ENCODE measurements at regions not wholly inside any gene's neighbourhood (a gene's known extent, or its start where the extent isn't known, plus 50 kb on each side); places are given as distances from the start of the nearest gene placed in this dataset.
A peak's percentile ranks its signal among the peaks of the same experiment; 100 is the strongest.

DNA sequence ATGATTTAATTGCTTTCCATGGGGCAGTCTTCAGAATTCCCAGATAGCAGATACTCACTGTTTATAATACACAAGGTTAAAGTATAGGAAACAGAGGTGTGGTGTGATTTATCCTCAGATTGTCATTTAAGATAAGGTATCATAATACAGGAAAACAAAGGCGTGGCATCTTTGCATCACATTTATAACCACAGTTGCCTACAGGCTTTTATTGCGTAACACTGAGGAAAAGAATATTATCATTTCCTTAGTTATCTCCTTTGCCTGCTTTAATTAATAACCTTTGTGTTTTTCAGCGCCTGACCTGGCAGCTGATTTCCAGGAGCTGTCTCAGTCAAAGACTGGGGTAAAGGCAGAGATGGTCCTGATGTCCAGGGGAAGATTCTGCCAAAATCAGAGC is 68.8 kb downstream of the SSX7 start:
- TF ChIP-seq, protein P1, sequence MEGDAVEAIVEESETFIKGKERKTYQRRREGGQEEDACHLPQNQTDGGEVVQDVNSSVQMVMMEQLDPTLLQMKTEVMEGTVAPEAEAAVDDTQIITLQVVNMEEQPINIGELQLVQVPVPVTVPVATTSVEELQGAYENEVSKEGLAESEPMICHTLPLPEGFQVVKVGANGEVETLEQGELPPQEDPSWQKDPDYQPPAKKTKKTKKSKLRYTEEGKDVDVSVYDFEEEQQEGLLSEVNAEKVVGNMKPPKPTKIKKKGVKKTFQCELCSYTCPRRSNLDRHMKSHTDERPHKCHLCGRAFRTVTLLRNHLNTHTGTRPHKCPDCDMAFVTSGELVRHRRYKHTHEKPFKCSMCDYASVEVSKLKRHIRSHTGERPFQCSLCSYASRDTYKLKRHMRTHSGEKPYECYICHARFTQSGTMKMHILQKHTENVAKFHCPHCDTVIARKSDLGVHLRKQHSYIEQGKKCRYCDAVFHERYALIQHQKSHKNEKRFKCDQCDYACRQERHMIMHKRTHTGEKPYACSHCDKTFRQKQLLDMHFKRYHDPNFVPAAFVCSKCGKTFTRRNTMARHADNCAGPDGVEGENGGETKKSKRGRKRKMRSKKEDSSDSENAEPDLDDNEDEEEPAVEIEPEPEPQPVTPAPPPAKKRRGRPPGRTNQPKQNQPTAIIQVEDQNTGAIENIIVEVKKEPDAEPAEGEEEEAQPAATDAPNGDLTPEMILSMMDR (IDR thresholded peaks at IDR 0.05), result no peak

DNA sequence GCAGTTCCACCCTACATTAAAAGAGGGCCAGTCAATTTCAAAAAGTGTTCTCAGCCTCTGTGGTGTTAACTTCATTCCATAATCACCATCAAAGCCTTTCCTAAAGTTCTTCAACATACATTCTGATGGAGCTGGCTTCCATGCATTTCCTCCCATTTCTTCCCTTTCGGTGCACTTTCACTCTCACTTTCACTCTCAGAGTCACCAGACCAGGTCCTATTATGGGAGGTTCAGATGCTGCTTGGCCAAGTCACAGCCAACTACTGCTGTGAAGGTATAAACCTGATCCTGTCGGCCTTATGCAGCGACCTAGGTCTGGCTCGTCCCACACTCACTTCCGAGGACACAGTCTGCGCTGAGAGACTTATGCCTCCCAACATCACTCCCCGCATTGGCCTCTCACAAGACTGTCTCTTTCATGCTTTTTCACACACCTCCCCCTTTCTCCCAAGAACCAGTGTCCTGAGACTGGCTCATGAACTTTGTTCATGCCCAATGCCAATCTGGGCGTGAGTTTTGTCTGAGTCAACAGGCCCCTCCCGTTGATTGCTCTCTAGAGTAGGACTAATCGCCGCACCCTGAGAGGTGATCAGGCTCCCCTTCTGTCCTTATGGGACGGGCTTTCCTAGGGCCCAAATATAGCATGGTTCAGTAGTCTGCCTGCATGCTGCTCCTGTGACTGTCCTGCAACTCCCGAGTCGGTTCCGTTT is 60.8 kb upstream of the XAGE1B start:
- TF ChIP-seq, protein P1 (IDR thresholded peaks at IDR 0.05), result no peak

- TF ChIP-seq, protein P1 (IDR thresholded peaks at IDR 0.05), result no peak
Measured at GRCh38 chrX:52576946-52577345, 60.1 kb upstream of the XAGE1B start.

- TF ChIP-seq, protein P1 (IDR thresholded peaks at IDR 0.05), result no peak
Measured at GRCh38 chrX:52576474-52576873, 59.6 kb upstream of the XAGE1B start.

- TF ChIP-seq, protein P1 (IDR thresholded peaks at IDR 0.05), result peak; percentile 60
Measured at GRCh38 chrX:52574416-52575275, 57.8 kb upstream of the XAGE1B start.

All from LNCAP (cell line).